Esophagus squamous epithelium (tissue), 5 donors: ENCODE measurements at regions not wholly inside any gene's neighbourhood (a gene's known extent, or its start where the extent isn't known, plus 50 kb on each side); places are given as distances from the start of the nearest gene placed in this dataset.

Experiments used
- DNase-seq: peaks from one replicate; lab custom pipeline; 2025; lab: John Stamatoyannopoulos, UW
- H3K27ac ChIP-seq, 4 donors: fragments of 200-600 bp; sonication (generic); one replicate each; pipeline ENCODE4 v1.5.1; 2016 to 2019; ENCODE audit warnings: mild to moderate bottlenecking in 1 of 4
- H3K27me3 ChIP-seq, 4 donors: fragments of 200-600 bp; sonication (generic); 1 replicate in 3 of 4; 2 replicates in 1 of 4; pipeline versions ENCODE4 v1.5.1 to v1.6.0; 2017 to 2021; ENCODE audit warnings: antibody characterized with exemption in 1 of 4
- H3K36me3 ChIP-seq, 3 donors: fragments of 200-600 bp; sonication (generic); one replicate each; pipeline ENCODE4 v1.5.1; 2016 to 2019
- H3K4me1 ChIP-seq, 3 donors: fragments of 200-600 bp; sonication (generic); one replicate each; pipeline ENCODE4 v1.5.1; 2017 to 2019
- H3K4me3 ChIP-seq, 4 donors: fragments of 200-600 bp; sonication (generic); 1 replicate in 3 of 4; 2 replicates in 1 of 4; pipeline ENCODE4 v1.5.1; 2016 to 2019; ENCODE audit warnings: mild to moderate bottlenecking in 2 of 4, moderate library complexity in 1 of 4
- H3K9me3 ChIP-seq, 3 donors: fragments of 200-600 bp; sonication (generic); one replicate each; pipeline ENCODE4 v1.5.1; 2016 to 2019
- POLR2A ChIP-seq, 4 donors: fragments of 450-650 bp; IDR thresholded peaks; one replicate each; pipeline ENCODE4 v1.6.1; 2017; ENCODE audit warnings: antibody characterized with exemption in 4 of 4, mild to moderate bottlenecking in 4 of 4, moderate library complexity in 3 of 4
- WGBS, 2 donors: methylation state at CpG; one replicate each; pipeline ENCODE4 v1.1.5; 2018; 5-methylcytosine and 5-hydroxymethylcytosine counted together
- intact Hi-C: fragments of 100-400 bp; cut with DNase I; formaldehyde crosslinking; loops from one replicate; pipeline ENCODE4 v1.15.0; 2022
- TF ChIP-seq, protein P1 (sequence below), 6 experiments: fragments of 450-650 bp in 4 of 6; fragments of 200-600 bp in 2 of 6; sonication (generic) in 2 of 6; IDR thresholded peaks; one replicate each; pipeline ENCODE4 v1.5.1; 2016 to 2019; ENCODE audit warnings: antibody characterized with exemption in 6 of 6, mild to moderate bottlenecking in 4 of 6, moderate library complexity in 4 of 6
- donor health status: DM: yes; HTN: yes; CAD: no.

DNA sequence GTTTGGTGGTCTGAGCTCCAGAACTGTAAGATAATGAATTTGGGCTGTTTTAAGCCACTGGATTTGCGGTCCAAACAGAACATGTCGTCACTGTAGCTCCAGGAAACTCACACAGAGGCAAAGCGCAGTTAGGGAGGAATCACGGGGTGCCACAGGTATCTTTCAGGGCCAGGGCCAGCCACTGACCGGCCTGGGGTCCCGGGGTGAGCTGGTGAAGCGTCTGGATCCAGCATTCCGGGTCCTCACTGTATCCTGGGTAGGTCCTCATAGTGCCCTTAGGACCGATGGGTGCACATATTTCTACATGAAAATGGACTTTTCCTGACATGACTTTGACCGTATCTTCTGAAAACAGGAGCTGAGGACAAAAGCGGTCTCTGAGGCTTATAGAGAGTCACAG, 196.0 kb upstream of the HDAC4 start:
- DNase-seq, result no peak
- TF ChIP-seq, protein P1, sequence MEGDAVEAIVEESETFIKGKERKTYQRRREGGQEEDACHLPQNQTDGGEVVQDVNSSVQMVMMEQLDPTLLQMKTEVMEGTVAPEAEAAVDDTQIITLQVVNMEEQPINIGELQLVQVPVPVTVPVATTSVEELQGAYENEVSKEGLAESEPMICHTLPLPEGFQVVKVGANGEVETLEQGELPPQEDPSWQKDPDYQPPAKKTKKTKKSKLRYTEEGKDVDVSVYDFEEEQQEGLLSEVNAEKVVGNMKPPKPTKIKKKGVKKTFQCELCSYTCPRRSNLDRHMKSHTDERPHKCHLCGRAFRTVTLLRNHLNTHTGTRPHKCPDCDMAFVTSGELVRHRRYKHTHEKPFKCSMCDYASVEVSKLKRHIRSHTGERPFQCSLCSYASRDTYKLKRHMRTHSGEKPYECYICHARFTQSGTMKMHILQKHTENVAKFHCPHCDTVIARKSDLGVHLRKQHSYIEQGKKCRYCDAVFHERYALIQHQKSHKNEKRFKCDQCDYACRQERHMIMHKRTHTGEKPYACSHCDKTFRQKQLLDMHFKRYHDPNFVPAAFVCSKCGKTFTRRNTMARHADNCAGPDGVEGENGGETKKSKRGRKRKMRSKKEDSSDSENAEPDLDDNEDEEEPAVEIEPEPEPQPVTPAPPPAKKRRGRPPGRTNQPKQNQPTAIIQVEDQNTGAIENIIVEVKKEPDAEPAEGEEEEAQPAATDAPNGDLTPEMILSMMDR (IDR thresholded peaks at IDR 0.05), result no peak
- no peak for TF ChIP-seq POLR2A (IDR thresholded peaks at IDR 0.05)
- WGBS, 2 donors, result 69% methylated on average over 5 of the region's 11 CpGs; no CpG with 5 or more reads in 1 of the 2 donors

DNA sequence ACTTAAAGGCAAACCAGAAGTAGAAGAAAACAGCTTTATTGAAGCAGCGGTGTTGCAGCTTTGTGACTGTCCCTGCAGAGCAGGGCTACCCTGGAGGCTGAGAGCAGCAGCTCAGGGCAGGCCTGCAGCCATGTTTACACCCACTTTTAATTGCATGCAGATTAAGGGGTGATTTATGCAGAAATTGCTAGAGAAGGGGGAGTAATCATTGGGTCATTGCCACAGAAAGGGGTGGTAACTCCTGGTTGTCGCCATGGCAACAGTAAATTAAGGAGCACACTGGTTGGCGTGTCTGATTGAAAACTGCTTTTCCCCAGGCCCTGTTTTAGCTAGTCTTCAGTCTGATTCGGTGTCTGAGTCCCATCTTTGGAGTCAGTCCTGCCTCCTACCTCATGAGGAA, 195.4 kb upstream of the HDAC4 start:
- Histone ChIP-seq H3K27me3 (no peaks in the 10 kb centered on the region), H3K4me1 (no peaks in the 10 kb centered on the region), H3K36me3 (no peaks in the 10 kb centered on the region), H3K4me3 (no peak overlapping the region), H3K9me3 (no peaks in the 10 kb centered on the region), H3K27ac (no peak overlapping the region)
- TF ChIP-seq, protein P1 (IDR thresholded peaks at IDR 0.05), result no peak
- TF ChIP-seq POLR2A (IDR thresholded peaks at IDR 0.05), result no peak
- 68 to 78% methylated on average over 4 of the region's 4 CpGs for WGBS, 2 donors
- intact Hi-C loops, result no loop called here
- DNase-seq, result no peak

More for the DNA sequence above, 196.0 kb upstream of the HDAC4 start:
- Histone ChIP-seq H3K36me3 (no peaks in the 10 kb centered on the region), H3K27me3 (no peaks in the 10 kb centered on the region), H3K4me1 (no peaks in the 10 kb centered on the region), H3K27ac (no peak overlapping the region), H3K9me3 (no peaks in the 10 kb centered on the region), H3K4me3 (no peak overlapping the region)
- intact Hi-C loops, result no loop called here

DNA sequence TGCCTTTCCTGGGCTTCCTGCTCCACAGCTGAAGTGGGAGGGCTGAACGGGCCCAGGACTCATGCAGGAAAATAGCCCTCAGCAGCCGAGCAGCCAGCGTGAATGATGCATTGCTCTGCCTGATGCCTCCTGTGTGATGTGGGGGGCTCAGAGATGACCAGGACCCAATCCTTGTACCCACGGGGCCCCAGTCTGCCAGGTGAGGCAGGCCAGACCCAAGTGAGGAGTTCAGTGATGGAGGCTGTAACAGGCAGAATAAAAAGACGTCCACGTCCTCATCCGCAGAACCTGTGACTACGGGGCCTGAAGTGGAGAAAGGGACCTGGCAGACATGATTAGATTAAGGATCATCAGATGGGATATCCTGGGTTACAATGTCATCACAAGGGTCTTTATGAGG, 194.9 kb upstream of the HDAC4 start:
- TF ChIP-seq POLR2A (IDR thresholded peaks at IDR 0.05), result no peak
- TF ChIP-seq, protein P1 (IDR thresholded peaks at IDR 0.05), result no peak
- 82 to 93% methylated on average over 4 to 8 of the region's 8 CpGs for WGBS, 2 donors

DNA sequence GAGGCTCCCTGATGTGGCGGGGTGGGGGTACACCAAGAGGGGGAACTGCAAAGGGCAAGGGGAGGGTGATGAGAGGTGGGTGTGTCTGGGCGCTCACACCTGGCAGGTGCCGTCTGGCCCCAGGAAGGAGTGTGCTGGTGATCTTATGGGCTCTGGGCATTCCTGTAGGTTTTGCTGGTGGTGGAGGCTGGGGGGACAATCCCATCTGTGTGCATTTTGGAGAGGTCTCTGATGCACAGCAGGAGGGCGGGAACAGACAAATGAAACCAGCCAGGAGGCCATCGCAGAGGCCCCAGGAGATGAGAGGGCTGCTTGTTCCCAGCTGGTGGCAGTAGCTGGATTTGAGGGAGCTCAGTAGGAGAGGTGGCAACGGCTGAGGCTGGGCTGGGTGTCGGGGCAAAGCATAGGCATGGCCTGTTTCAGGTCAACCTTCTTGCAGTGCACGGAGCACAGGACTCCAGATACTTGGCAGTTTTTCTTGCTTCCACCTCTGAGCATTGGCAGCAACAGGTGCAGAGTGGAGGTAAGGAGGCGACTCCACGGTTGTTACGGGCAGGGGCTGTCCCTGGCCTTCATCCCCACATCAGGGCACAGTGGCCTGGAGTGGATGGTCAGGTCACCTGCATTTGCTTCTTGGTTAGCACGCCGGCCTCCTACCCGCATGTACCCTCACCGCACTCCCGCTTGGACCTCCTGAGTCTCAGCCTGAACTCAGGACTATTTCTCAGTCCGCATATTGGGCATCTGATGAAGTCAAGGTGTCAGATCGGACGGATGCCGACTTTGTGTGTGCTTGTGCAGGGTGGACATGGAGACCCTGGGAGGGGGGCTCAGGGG, 194.2 kb upstream of the HDAC4 start:
- intact Hi-C loops, result no loop called here
- no peaks in the 10 kb centered on the region for H3K4me1 ChIP-seq
- H3K27ac ChIP-seq, result no peak overlapping the region
- 83 to 85% methylated on average over 2 to 16 of the region's 20 CpGs for WGBS, 2 donors
- TF ChIP-seq, protein P1 (IDR thresholded peaks at IDR 0.05), result no peak
- no peak for TF ChIP-seq POLR2A (IDR thresholded peaks at IDR 0.05)
- no peaks in the 10 kb centered on the region for H3K9me3 ChIP-seq
- H3K4me3 ChIP-seq, result no peak overlapping the region
- no peaks in the 10 kb centered on the region for H3K27me3 ChIP-seq
- no peaks in the 10 kb centered on the region for H3K36me3 ChIP-seq
- DNase-seq, result no peak

More for the DNA sequence above, 194.9 kb upstream of the HDAC4 start:
- Histone ChIP-seq H3K27ac (no peak overlapping the region), H3K36me3 (no peaks in the 10 kb centered on the region), H3K27me3 (no peaks in the 10 kb centered on the region), H3K4me1 (no peaks in the 10 kb centered on the region), H3K4me3 (no peak overlapping the region), H3K9me3 (no peaks in the 10 kb centered on the region)
- intact Hi-C loops, result no loop called here
- DNase-seq, result no peak

DNA sequence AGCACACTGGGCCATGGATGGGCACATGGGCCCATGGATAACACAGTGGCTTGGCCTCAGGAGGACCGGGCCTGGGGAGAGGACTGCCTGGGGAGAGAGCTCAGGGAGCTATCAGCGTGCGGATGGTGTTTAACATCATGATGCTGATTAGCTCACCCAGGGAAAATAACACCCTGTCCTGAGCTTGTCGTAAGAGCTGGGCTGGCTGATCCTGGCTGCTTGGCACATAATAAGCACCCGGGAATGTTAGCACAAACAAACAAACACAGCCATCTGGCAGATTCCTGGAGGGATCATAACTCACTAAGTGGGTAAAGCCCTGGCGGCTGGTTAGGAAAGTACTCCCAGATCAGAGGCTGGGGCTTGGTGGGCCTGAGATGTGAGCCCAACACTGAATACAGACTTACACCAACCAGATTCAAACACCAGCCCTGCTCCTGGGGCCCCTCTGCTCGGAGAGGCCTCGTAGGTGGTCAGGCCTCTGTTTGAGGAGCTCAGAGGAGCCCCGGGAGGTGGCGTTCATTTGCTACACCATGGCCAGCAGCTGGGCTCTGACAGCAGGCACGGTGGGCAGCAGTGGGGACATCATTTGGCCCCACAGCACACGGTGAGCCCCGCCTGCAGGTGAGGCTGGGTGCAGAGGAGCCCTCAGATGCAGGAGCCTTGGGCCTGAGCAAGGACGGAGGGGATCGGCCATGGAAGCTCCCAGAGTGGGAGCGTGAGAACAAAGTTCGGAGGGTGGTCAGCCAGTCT, 193.4 kb upstream of the HDAC4 start:
- intact Hi-C loops, result no loop called here
- WGBS, 2 donors, result 72 to 84% methylated on average over 5 to 12 of the region's 17 CpGs

More for the DNA sequence above, 193.4 kb upstream of the HDAC4 start:
- Histone ChIP-seq H3K9me3 (no peaks in the 10 kb centered on the region), H3K27ac (no peak overlapping the region), H3K27me3 (peaks cover 0 to under 1% (median 0%) of the 10 kb centered on the region in 4 donors), H3K4me3 (no peak overlapping the region), H3K4me1 (no peaks in the 10 kb centered on the region), H3K36me3 (no peaks in the 10 kb centered on the region)
- TF ChIP-seq, protein P1 (IDR thresholded peaks at IDR 0.05), result no peak
- no peak for TF ChIP-seq POLR2A (IDR thresholded peaks at IDR 0.05)
- no peak for DNase-seq
